K562 (cell line): ENCODE measurements at regions not wholly inside any gene's neighbourhood (a gene's known extent, or its start where the extent isn't known, plus 50 kb on each side); places are given as distances from the start of the nearest gene placed in this dataset.

Experiments
- CCNT2 ChIP-seq: IDR thresholded peaks from 2 replicates; pipeline ENCODE4 v1.6.1; 2011; ENCODE audit warnings: borderline replicate concordance, low read depth, mild to moderate bottlenecking, moderate library complexity, mixed read lengths, low read length; ENCODE audit not compliant: insufficient read length; ENCODE audit errors: extremely low read depth
- SREBF1 ChIP-seq: fragments of 150-350 bp; IDR thresholded peaks from 2 replicates; pipeline ENCODE4 v1.6.1; 2014; ENCODE audit warnings: antibody characterized with exemption, low read depth, low read length, borderline replicate concordance
- TF ChIP-seq, protein P1 (sequence below): fragments of 450-650 bp; IDR thresholded peaks from 2 replicates; pipeline ENCODE4 v1.6.1; 2016; ENCODE audit warnings: mild to moderate bottlenecking, moderate library complexity
- TF ChIP-seq, protein P2 (sequence below), 3 experiments: fragments of 200-800 bp in 1 of 3; sonication (Bioruptor generic) in 1 of 3; sonication (generic) in 1 of 3; formaldehyde crosslinking in 1 of 3; IDR thresholded peaks; 2 replicates each; pipeline versions ENCODE4 v1.6.1 to v1.8.0; 2016 to 2022; ENCODE audit warnings: mild to moderate bottlenecking in 2 of 3, missing compliant biosample characterization in 2 of 3, missing genetic modification characterization in 2 of 3, missing genetic modification reagents in 1 of 3
- TF ChIP-seq, protein P3 (sequence below): fragments of 250-450 bp; sonication (Bioruptor Pico); IDR thresholded peaks from 2 replicates; pipeline ENCODE4 v1.8.0; 2021; ENCODE audit warnings: moderate library complexity, mild to moderate bottlenecking, inconsistent platforms
- TF ChIP-seq, protein P4 (sequence below), 2 experiments: fragments of 450-650 bp; IDR thresholded peaks; 2 replicates each; pipeline ENCODE4 v1.6.1; 2016
- TF ChIP-seq, protein P5 (sequence below): sonication (generic); formaldehyde crosslinking; IDR thresholded peaks from 2 replicates; pipeline ENCODE4 v1.8.0; 2022; ENCODE audit warnings: mild to moderate bottlenecking, low read depth, missing genetic modification reagents

DNA sequence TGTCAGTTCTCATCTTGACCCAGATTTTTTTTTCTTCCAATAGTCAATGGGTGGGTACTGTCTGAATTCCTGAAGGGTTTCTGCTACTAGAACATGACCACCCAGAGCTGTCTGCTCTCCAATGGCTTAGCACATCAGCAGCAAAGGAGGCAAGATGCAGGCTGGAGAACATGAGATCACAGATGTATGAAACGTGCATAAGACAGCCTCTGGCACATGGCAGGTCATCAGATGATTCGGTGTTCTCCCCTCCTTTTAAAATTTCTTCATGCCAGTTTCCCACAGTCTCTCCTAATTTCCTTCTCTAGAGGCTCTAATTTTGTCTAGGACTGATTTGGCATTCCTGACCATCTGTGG lies 359.3 kb upstream of the TNP1 start (continued):
- TF ChIP-seq, protein P1, sequence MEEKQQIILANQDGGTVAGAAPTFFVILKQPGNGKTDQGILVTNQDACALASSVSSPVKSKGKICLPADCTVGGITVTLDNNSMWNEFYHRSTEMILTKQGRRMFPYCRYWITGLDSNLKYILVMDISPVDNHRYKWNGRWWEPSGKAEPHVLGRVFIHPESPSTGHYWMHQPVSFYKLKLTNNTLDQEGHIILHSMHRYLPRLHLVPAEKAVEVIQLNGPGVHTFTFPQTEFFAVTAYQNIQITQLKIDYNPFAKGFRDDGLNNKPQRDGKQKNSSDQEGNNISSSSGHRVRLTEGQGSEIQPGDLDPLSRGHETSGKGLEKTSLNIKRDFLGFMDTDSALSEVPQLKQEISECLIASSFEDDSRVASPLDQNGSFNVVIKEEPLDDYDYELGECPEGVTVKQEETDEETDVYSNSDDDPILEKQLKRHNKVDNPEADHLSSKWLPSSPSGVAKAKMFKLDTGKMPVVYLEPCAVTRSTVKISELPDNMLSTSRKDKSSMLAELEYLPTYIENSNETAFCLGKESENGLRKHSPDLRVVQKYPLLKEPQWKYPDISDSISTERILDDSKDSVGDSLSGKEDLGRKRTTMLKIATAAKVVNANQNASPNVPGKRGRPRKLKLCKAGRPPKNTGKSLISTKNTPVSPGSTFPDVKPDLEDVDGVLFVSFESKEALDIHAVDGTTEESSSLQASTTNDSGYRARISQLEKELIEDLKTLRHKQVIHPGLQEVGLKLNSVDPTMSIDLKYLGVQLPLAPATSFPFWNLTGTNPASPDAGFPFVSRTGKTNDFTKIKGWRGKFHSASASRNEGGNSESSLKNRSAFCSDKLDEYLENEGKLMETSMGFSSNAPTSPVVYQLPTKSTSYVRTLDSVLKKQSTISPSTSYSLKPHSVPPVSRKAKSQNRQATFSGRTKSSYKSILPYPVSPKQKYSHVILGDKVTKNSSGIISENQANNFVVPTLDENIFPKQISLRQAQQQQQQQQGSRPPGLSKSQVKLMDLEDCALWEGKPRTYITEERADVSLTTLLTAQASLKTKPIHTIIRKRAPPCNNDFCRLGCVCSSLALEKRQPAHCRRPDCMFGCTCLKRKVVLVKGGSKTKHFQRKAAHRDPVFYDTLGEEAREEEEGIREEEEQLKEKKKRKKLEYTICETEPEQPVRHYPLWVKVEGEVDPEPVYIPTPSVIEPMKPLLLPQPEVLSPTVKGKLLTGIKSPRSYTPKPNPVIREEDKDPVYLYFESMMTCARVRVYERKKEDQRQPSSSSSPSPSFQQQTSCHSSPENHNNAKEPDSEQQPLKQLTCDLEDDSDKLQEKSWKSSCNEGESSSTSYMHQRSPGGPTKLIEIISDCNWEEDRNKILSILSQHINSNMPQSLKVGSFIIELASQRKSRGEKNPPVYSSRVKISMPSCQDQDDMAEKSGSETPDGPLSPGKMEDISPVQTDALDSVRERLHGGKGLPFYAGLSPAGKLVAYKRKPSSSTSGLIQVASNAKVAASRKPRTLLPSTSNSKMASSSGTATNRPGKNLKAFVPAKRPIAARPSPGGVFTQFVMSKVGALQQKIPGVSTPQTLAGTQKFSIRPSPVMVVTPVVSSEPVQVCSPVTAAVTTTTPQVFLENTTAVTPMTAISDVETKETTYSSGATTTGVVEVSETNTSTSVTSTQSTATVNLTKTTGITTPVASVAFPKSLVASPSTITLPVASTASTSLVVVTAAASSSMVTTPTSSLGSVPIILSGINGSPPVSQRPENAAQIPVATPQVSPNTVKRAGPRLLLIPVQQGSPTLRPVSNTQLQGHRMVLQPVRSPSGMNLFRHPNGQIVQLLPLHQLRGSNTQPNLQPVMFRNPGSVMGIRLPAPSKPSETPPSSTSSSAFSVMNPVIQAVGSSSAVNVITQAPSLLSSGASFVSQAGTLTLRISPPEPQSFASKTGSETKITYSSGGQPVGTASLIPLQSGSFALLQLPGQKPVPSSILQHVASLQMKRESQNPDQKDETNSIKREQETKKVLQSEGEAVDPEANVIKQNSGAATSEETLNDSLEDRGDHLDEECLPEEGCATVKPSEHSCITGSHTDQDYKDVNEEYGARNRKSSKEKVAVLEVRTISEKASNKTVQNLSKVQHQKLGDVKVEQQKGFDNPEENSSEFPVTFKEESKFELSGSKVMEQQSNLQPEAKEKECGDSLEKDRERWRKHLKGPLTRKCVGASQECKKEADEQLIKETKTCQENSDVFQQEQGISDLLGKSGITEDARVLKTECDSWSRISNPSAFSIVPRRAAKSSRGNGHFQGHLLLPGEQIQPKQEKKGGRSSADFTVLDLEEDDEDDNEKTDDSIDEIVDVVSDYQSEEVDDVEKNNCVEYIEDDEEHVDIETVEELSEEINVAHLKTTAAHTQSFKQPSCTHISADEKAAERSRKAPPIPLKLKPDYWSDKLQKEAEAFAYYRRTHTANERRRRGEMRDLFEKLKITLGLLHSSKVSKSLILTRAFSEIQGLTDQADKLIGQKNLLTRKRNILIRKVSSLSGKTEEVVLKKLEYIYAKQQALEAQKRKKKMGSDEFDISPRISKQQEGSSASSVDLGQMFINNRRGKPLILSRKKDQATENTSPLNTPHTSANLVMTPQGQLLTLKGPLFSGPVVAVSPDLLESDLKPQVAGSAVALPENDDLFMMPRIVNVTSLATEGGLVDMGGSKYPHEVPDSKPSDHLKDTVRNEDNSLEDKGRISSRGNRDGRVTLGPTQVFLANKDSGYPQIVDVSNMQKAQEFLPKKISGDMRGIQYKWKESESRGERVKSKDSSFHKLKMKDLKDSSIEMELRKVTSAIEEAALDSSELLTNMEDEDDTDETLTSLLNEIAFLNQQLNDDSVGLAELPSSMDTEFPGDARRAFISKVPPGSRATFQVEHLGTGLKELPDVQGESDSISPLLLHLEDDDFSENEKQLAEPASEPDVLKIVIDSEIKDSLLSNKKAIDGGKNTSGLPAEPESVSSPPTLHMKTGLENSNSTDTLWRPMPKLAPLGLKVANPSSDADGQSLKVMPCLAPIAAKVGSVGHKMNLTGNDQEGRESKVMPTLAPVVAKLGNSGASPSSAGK: no peak
- TF ChIP-seq, protein P2, sequence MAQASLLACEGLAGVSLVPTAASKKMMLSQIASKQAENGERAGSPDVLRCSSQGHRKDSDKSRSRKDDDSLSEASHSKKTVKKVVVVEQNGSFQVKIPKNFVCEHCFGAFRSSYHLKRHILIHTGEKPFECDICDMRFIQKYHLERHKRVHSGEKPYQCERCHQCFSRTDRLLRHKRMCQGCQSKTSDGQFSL (CRISPR knock-in tag; IDR thresholded peaks at IDR 0.05): no peak
- TF ChIP-seq, protein P2 (tag; IDR thresholded peaks at IDR 0.05): no peak
- TF ChIP-seq, protein P3, sequence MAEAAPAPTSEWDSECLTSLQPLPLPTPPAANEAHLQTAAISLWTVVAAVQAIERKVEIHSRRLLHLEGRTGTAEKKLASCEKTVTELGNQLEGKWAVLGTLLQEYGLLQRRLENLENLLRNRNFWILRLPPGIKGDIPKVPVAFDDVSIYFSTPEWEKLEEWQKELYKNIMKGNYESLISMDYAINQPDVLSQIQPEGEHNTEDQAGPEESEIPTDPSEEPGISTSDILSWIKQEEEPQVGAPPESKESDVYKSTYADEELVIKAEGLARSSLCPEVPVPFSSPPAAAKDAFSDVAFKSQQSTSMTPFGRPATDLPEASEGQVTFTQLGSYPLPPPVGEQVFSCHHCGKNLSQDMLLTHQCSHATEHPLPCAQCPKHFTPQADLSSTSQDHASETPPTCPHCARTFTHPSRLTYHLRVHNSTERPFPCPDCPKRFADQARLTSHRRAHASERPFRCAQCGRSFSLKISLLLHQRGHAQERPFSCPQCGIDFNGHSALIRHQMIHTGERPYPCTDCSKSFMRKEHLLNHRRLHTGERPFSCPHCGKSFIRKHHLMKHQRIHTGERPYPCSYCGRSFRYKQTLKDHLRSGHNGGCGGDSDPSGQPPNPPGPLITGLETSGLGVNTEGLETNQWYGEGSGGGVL (CRISPR knock-in tag): no peak
- TF ChIP-seq CCNT2 (peak; percentile 2), SREBF1 (no peak)
- TF ChIP-seq, protein P4, sequence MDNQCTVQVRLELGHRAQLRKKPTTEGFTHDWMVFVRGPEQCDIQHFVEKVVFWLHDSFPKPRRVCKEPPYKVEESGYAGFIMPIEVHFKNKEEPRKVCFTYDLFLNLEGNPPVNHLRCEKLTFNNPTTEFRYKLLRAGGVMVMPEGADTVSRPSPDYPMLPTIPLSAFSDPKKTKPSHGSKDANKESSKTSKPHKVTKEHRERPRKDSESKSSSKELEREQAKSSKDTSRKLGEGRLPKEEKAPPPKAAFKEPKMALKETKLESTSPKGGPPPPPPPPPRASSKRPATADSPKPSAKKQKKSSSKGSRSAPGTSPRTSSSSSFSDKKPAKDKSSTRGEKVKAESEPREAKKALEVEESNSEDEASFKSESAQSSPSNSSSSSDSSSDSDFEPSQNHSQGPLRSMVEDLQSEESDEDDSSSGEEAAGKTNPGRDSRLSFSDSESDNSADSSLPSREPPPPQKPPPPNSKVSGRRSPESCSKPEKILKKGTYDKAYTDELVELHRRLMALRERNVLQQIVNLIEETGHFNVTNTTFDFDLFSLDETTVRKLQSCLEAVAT (IDR thresholded peaks at IDR 0.05): no peak
- TF ChIP-seq, protein P5, sequence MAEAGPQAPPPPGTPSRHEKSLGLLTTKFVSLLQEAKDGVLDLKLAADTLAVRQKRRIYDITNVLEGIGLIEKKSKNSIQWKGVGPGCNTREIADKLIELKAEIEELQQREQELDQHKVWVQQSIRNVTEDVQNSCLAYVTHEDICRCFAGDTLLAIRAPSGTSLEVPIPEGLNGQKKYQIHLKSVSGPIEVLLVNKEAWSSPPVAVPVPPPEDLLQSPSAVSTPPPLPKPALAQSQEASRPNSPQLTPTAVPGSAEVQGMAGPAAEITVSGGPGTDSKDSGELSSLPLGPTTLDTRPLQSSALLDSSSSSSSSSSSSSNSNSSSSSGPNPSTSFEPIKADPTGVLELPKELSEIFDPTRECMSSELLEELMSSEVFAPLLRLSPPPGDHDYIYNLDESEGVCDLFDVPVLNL (CRISPR knock-in tag): no peak
